DND-41 (cell line): ENCODE measurements at regions not wholly inside any gene's neighbourhood (a gene's known extent, or its start where the extent isn't known, plus 50 kb on each side); places are given as distances from the start of the nearest gene placed in this dataset.

ENCODE experiments used
- ATAC-seq: fragments of 200-7000 bp; cut with Tn5 transposase; 3 replicates; pipeline ENCODE4 v1.9.1; 2021; ENCODE audit warnings: low read depth; ENCODE audit not compliant: insufficient read depth
- DNase-seq: peaks from one replicate; pipeline ENCODE4 v3.0.0-alpha.2; 2020
- H2AFZ ChIP-seq: 2 replicates; pipeline ENCODE4 v1.6.0; 2012; ENCODE audit warnings: low read depth, low read length
- H3K27ac ChIP-seq: 2 replicates; pipeline ENCODE4 v1.5.1; 2012; ENCODE audit warnings: low read length, inconsistent platforms
- H3K27me3 ChIP-seq: fragments of 200-600 bp; sonication (generic); 2 replicates; pipeline ENCODE4 v1.6.0; 2012; ENCODE audit warnings: low read length, mild to moderate bottlenecking, inconsistent platforms; ENCODE audit not compliant: insufficient read depth, poor library complexity
- H3K36me3 ChIP-seq: 2 replicates; pipeline ENCODE4 v1.5.1; 2012; ENCODE audit warnings: low read length, inconsistent platforms; ENCODE audit not compliant: insufficient read depth
- H3K4me1 ChIP-seq: 2 replicates; pipeline ENCODE4 v1.5.1; 2012; ENCODE audit warnings: mild to moderate bottlenecking, low read length; ENCODE audit not compliant: insufficient read depth
- H3K4me2 ChIP-seq: 2 replicates; pipeline ENCODE4 v1.6.0; 2012; ENCODE audit warnings: mild to moderate bottlenecking, moderate library complexity, low read length, inconsistent platforms; ENCODE audit not compliant: insufficient read depth
- H3K4me3 ChIP-seq, 2 experiments: fragments of 200-600 bp in 1 of 2; shearing (Covaris generic) in 1 of 2; 2 replicates each; pipeline ENCODE4 v1.5.1; 2012 to 2016; ENCODE audit warnings: inconsistent platforms in 2 of 2, low read length in 2 of 2, mild to moderate bottlenecking in 2 of 2, low read depth in 1 of 2, moderate library complexity in 1 of 2
- H3K79me2 ChIP-seq: 2 replicates; pipeline ENCODE4 v1.6.0; 2012; ENCODE audit warnings: low read length, inconsistent platforms; ENCODE audit not compliant: insufficient read depth
- H3K9ac ChIP-seq: 2 replicates; pipeline ENCODE4 v1.6.0; 2012; ENCODE audit warnings: low read depth, mild to moderate bottlenecking, inconsistent platforms, low read length, moderate library complexity
- H3K9me3 ChIP-seq: 2 replicates; pipeline ENCODE4 v1.5.1; 2012; ENCODE audit warnings: low read length, moderate library complexity, mild to moderate bottlenecking, inconsistent platforms; ENCODE audit not compliant: insufficient read depth, severe bottlenecking
- H4K20me1 ChIP-seq: 2 replicates; pipeline ENCODE4 v1.6.0; 2012; ENCODE audit warnings: low read length; ENCODE audit not compliant: insufficient read depth
- EZH2 ChIP-seq: IDR thresholded peaks from 3 replicates; pipeline ENCODE4 v1.6.1; 2012; ENCODE audit warnings: borderline replicate concordance, low read depth, mild to moderate bottlenecking, moderate library complexity, low read length, inconsistent platforms; ENCODE audit not compliant: severe bottlenecking
- TF ChIP-seq, protein P1 (sequence below): IDR thresholded peaks from 2 replicates; pipeline ENCODE4 v1.5.1; 2012; ENCODE audit warnings: borderline replicate concordance, low read length, moderate library complexity, mild to moderate bottlenecking; ENCODE audit not compliant: poor library complexity, severe bottlenecking; ENCODE audit errors: extremely low read depth

DNA sequence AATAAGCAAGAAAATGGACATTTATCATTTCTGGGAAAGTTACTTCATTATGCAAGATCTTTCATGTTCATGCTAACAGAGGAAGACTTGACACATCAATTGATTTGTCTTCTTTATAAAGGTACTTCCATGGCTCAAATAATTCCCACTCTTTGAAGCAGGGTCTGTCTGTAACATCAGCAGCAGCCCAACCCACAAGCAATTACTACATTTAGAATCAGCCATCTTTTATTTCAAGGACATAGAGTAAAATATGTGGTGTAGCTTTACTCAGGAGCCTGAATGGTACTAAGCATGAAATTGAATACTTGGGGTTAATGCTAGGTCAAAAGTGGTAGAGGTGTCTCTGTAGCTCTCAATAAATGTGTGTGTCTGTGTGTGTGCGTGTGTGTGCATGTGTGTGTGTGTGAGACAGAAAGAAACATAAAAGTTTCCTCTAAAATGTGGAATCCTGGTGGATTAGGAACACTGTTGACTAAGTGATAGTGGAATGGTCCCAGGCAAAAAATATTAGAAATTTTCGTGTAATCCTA, 581.1 kb downstream of the CAAP1 start:
- no peak for TF ChIP-seq EZH2
- TF ChIP-seq, protein P1, sequence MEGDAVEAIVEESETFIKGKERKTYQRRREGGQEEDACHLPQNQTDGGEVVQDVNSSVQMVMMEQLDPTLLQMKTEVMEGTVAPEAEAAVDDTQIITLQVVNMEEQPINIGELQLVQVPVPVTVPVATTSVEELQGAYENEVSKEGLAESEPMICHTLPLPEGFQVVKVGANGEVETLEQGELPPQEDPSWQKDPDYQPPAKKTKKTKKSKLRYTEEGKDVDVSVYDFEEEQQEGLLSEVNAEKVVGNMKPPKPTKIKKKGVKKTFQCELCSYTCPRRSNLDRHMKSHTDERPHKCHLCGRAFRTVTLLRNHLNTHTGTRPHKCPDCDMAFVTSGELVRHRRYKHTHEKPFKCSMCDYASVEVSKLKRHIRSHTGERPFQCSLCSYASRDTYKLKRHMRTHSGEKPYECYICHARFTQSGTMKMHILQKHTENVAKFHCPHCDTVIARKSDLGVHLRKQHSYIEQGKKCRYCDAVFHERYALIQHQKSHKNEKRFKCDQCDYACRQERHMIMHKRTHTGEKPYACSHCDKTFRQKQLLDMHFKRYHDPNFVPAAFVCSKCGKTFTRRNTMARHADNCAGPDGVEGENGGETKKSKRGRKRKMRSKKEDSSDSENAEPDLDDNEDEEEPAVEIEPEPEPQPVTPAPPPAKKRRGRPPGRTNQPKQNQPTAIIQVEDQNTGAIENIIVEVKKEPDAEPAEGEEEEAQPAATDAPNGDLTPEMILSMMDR, result no peak
- Histone ChIP-seq H3K27ac (no peak overlapping the region), H3K4me3 (no peak overlapping the region), H3K79me2 (no peaks in the 10 kb centered on the region), H3K9me3 (no peaks in the 10 kb centered on the region), H3K36me3 (no peaks in the 10 kb centered on the region), H2AFZ (no peak overlapping the region), H3K27me3 (no peaks in the 10 kb centered on the region), H4K20me1 (no peaks in the 10 kb centered on the region), H3K4me1 (no peaks in the 10 kb centered on the region), H3K9ac (no peak overlapping the region), H3K4me2 (no peak overlapping the region)
- ATAC-seq (no peak), DNase-seq (no peak)

DNA sequence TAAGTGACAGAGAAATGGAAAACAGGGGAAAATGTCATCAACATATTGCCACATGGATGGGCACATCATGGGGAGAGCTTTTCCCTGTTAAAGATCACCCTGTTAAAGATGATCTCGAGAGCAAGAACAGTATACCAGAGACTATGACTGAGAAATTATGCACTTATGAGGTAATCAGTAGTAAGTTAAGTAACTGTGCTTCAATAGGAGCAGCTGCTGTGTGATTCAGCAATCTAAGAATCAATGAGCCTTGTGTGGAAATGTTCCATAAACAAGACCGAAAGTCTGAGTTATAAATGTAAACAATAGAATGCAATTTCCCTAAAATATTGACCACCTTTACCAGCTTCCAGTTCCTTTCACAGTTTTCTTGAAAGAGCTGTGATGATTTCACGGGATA, 582.3 kb downstream of the CAAP1 start:
- H3K36me3 ChIP-seq, result no peaks in the 10 kb centered on the region
- H3K27me3 ChIP-seq, result no peaks in the 10 kb centered on the region
- no peak for ATAC-seq
- no peaks in the 10 kb centered on the region for H3K9me3 ChIP-seq
- H3K4me1 ChIP-seq, result no peaks in the 10 kb centered on the region
- no peak overlapping the region for H3K4me2 ChIP-seq
- TF ChIP-seq, protein P1, result no peak
- no peak for TF ChIP-seq EZH2
- H2AFZ ChIP-seq, result no peak overlapping the region
- no peak overlapping the region for H3K9ac ChIP-seq
- no peak overlapping the region for H3K4me3 ChIP-seq
- no peak for DNase-seq
- H3K79me2 ChIP-seq, result no peaks in the 10 kb centered on the region
- H3K27ac ChIP-seq, result no peak overlapping the region
- no peaks in the 10 kb centered on the region for H4K20me1 ChIP-seq

DNA sequence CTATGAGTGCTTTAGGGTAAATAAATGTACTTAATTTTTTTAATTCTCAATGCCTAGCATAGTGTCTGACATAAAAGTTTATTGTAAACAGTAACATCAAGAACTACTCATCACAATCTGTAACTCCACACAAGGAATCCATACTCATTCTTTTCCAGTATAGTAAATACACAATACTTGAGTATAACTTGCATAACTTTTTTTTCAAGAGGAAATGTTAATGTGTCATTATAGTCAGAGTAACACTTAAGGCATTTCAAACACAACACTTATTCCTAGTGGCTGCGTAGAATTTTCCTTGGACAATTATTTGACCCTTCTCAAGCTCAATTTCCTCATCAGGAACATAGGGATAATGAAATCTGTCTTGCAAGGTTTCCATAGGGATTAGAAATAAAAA, 584.3 kb downstream of the CAAP1 start:
- TF ChIP-seq EZH2, result no peak
- TF ChIP-seq, protein P1, result no peak
- Histone ChIP-seq H3K36me3 (no peaks in the 10 kb centered on the region), H3K27ac (no peak overlapping the region), H3K9ac (no peak overlapping the region), H3K9me3 (no peaks in the 10 kb centered on the region), H3K27me3 (no peaks in the 10 kb centered on the region), H3K4me1 (no peaks in the 10 kb centered on the region), H3K79me2 (no peaks in the 10 kb centered on the region), H4K20me1 (no peaks in the 10 kb centered on the region), H3K4me2 (no peak overlapping the region), H2AFZ (no peak overlapping the region), H3K4me3 (no peak overlapping the region)
- no peak for DNase-seq
- ATAC-seq, result no peak

DNA sequence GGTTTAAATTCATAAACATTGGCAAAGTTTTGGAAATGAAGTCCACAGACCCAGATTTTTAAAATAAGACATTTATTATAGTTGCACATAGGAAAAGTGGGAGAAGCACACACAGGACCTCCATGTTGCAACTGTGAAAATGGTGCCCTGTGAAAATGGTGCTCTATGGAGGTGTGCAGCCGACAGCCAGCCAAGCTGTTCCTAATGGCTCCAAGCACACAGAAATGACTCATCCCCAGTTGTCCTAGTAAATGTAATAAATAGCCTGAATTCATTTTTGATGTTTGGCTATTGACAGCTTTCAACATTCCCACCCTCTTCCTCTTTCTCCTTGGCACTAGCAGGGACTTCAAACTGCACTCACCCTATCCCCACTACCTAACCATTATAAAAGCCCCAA, 590.9 kb downstream of the CAAP1 start:
- H3K79me2 ChIP-seq, result no peaks in the 10 kb centered on the region
- no peaks in the 10 kb centered on the region for H3K4me1 ChIP-seq
- no peak overlapping the region for H3K4me2 ChIP-seq
- no peak overlapping the region for H3K4me3 ChIP-seq
- H4K20me1 ChIP-seq, result no peaks in the 10 kb centered on the region
- H3K9me3 ChIP-seq, result no peaks in the 10 kb centered on the region
- no peak overlapping the region for H3K9ac ChIP-seq
- H2AFZ ChIP-seq, result no peak overlapping the region
- H3K27me3 ChIP-seq, result no peaks in the 10 kb centered on the region
- H3K36me3 ChIP-seq, result no peaks in the 10 kb centered on the region
- H3K27ac ChIP-seq, result no peak overlapping the region
- no peak for TF ChIP-seq EZH2
- TF ChIP-seq, protein P1, result no peak
- ATAC-seq (no peak), DNase-seq (no peak)
